KMS-11 (cell line): ENCODE measurements at regions not wholly inside any gene's neighbourhood (a gene's known extent, or its start where the extent isn't known, plus 50 kb on each side); places are given as distances from the start of the nearest gene placed in this dataset.

Source experiments
- H2AFZ ChIP-seq: fragments of 200-600 bp; sonication (generic); 2 replicates; pipeline ENCODE4 v1.6.1; 2016; ENCODE audit warnings: antibody characterized with exemption, mixed run types, low read depth
- H3K27ac ChIP-seq: fragments of 200-600 bp; sonication (generic); 2 replicates; pipeline ENCODE4 v1.6.1; 2016; ENCODE audit warnings: mild to moderate bottlenecking, mixed run types
- H3K27me3 ChIP-seq: fragments of 200-600 bp; sonication (generic); 2 replicates; pipeline ENCODE4 v1.6.1; 2017; ENCODE audit warnings: mild to moderate bottlenecking, low read depth, mixed run types, moderate library complexity; ENCODE audit not compliant: insufficient read depth
- H3K36me3 ChIP-seq: fragments of 200-600 bp; sonication (generic); 2 replicates; pipeline ENCODE4 v1.6.1; 2017; ENCODE audit warnings: mild to moderate bottlenecking, mixed run types; ENCODE audit not compliant: insufficient read depth
- H3K4me1 ChIP-seq: fragments of 200-600 bp; sonication (generic); 2 replicates; pipeline ENCODE4 v1.6.1; 2016; ENCODE audit warnings: mild to moderate bottlenecking, low read depth, mixed run types; ENCODE audit not compliant: poor library complexity, severe bottlenecking
- H3K4me2 ChIP-seq: fragments of 200-600 bp; sonication (generic); 2 replicates; pipeline ENCODE4 v1.7.0; 2016; ENCODE audit warnings: mild to moderate bottlenecking, mixed run types
- H3K4me3 ChIP-seq: fragments of 200-600 bp; sonication (generic); IDR thresholded peaks from 2 replicates; pipeline ENCODE4 v1.6.1; 2017; ENCODE audit warnings: low read depth, low read length, mixed read lengths; ENCODE audit not compliant: insufficient read depth
- H3K79me2 ChIP-seq: fragments of 200-600 bp; sonication (generic); 2 replicates; pipeline ENCODE4 v1.6.1; 2016; ENCODE audit warnings: low read depth, mixed run types; ENCODE audit not compliant: insufficient read depth
- H3K9ac ChIP-seq: fragments of 200-600 bp; sonication (generic); 2 replicates; pipeline ENCODE4 v1.6.1; 2016; ENCODE audit warnings: mild to moderate bottlenecking, mixed run types
- H4K20me1 ChIP-seq: fragments of 200-600 bp; sonication (generic); 2 replicates; pipeline ENCODE4 v1.6.1; 2016; ENCODE audit warnings: mild to moderate bottlenecking, mixed run types; ENCODE audit not compliant: insufficient read depth
- TF ChIP-seq, protein P1 (sequence below): fragments of 200-600 bp; sonication (generic); conservative IDR thresholded peaks from 2 replicates; pipeline ENCODE4 v1.6.1; 2017; ENCODE audit warnings: low read depth, mild to moderate bottlenecking, antibody characterized with exemption, low read length, moderate library complexity, mixed read lengths

DNA sequence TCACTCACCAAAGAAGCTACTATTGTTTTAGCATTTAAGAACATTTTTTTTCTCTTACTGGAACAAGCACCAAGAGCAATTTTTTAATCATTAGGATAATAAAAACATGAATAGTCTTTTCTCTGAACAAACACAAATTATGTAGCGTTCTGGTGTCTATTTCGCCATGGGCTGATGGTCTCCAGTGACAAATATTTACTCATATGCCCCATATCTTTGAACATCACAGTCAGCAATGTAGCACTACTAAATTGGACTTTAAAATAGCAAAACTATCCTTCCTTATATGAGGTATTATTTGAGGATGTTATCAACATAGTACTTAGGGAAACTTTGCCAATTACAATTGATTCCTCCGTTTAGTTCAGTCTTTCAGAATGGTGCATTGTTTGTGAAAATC, 1326.0 kb upstream of the ZEB2 start:
- H3K36me3 ChIP-seq = no peaks in the 10 kb centered on the region
- no peak overlapping the region for H3K4me2 ChIP-seq
- no peak overlapping the region for H3K4me3 ChIP-seq
- no peaks in the 10 kb centered on the region for H3K79me2 ChIP-seq
- no peak overlapping the region for H2AFZ ChIP-seq
- H4K20me1 ChIP-seq = no peaks in the 10 kb centered on the region
- H3K27me3 ChIP-seq = no peaks in the 10 kb centered on the region
- no peak overlapping the region for H3K9ac ChIP-seq
- H3K27ac ChIP-seq = no peak overlapping the region
- TF ChIP-seq, protein P1, sequence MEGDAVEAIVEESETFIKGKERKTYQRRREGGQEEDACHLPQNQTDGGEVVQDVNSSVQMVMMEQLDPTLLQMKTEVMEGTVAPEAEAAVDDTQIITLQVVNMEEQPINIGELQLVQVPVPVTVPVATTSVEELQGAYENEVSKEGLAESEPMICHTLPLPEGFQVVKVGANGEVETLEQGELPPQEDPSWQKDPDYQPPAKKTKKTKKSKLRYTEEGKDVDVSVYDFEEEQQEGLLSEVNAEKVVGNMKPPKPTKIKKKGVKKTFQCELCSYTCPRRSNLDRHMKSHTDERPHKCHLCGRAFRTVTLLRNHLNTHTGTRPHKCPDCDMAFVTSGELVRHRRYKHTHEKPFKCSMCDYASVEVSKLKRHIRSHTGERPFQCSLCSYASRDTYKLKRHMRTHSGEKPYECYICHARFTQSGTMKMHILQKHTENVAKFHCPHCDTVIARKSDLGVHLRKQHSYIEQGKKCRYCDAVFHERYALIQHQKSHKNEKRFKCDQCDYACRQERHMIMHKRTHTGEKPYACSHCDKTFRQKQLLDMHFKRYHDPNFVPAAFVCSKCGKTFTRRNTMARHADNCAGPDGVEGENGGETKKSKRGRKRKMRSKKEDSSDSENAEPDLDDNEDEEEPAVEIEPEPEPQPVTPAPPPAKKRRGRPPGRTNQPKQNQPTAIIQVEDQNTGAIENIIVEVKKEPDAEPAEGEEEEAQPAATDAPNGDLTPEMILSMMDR = no peak
- H3K4me1 ChIP-seq = no peaks in the 10 kb centered on the region

DNA sequence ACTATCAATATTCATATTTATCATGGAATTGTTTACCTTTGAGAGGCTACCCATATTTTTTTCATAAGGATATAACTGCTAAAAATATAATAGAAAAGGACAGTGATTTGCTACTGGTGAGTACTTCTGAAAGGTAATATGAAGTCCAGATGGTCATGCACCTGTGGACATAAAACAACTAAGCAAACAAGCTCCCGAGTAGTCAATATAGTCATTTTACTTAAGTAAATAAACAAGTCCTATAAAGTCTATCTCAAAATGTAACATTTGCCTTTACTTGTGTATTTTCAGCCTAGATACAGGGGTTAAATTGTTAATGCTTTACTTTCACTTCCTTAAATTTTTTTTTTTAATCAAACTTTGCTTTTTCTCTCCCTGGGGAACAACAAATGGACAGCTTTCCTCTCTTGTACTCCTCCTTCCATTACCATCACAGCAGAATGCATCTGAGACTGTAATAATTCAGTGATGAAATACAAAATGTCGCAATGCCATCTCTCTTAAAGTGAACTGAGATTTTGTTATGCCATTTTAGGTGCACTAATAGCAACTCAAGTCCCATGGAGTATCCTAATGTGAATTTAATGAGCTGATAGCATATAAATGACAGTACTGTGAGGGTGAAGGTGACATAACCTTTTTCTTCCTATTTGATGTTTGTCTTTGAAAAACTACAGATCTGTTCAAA, 1325.4 kb upstream of the ZEB2 start:
- no peak overlapping the region for H2AFZ ChIP-seq
- no peaks in the 10 kb centered on the region for H3K79me2 ChIP-seq
- H3K9ac ChIP-seq = no peak overlapping the region
- no peaks in the 10 kb centered on the region for H4K20me1 ChIP-seq
- no peaks in the 10 kb centered on the region for H3K4me1 ChIP-seq
- H3K27me3 ChIP-seq = no peaks in the 10 kb centered on the region
- H3K36me3 ChIP-seq = no peaks in the 10 kb centered on the region
- H3K4me2 ChIP-seq = no peak overlapping the region
- TF ChIP-seq, protein P1 = no peak
- no peak overlapping the region for H3K27ac ChIP-seq
- no peak overlapping the region for H3K4me3 ChIP-seq

DNA sequence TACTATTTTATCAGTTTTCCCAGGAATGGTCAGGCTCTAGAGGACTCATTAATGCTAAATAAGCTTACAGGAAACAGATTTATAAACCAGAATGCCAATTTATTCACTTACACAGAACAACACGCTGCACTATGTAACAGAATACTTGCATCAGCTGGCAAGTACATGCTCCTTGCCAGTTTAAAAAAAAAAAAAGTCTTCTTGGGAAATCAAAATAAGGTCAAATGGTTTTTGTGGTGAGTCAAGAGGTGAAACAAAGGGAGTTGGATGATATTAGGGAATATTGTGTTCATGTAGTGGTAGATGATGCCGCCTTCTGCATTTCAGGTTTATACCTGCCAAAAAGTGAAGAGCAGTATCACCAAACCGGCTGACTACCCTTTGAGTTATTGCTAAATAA, 1322.1 kb upstream of the ZEB2 start:
- no peaks in the 10 kb centered on the region for H3K36me3 ChIP-seq
- H3K4me1 ChIP-seq = no peaks in the 10 kb centered on the region
- H3K27ac ChIP-seq = no peak overlapping the region
- H3K27me3 ChIP-seq = no peaks in the 10 kb centered on the region
- H2AFZ ChIP-seq = no peak overlapping the region
- H3K9ac ChIP-seq = no peak overlapping the region
- no peaks in the 10 kb centered on the region for H3K79me2 ChIP-seq
- H3K4me3 ChIP-seq = no peak overlapping the region
- TF ChIP-seq, protein P1 = no peak
- H4K20me1 ChIP-seq = no peaks in the 10 kb centered on the region
- H3K4me2 ChIP-seq = no peak overlapping the region

DNA sequence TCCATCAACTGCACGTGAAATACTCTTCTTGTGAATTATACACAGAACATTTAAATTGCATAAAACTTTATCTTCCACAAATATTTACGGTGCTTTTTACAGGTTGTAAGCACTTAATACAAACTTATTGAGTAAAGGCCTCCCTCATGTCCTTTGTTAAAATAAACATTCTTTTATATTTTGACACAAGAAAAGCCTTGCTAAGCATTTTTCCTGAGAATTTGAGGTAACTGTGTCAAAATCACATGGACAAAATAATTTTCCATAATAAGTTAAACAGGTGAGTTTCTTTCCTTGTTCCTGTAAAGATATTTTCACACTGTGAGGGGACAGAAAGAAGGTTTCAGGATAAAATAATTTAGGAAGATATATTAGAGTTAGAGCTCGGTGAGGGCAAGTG, 1317.1 kb upstream of the ZEB2 start:
- Histone ChIP-seq H4K20me1 (no peaks in the 10 kb centered on the region), H3K27ac (no peak overlapping the region), H3K36me3 (no peaks in the 10 kb centered on the region), H3K4me1 (no peaks in the 10 kb centered on the region), H3K79me2 (no peaks in the 10 kb centered on the region), H3K4me3 (no peak overlapping the region), H2AFZ (no peak overlapping the region), H3K9ac (no peak overlapping the region), H3K27me3 (no peaks in the 10 kb centered on the region), H3K4me2 (no peak overlapping the region)
- TF ChIP-seq, protein P1 = no peak
